ENCODE measurements at regions not wholly inside any gene's neighbourhood (a gene's known extent, or its start where the extent isn't known, plus 50 kb on each side); places are given as distances from the start of the nearest gene placed in this dataset.

DNA sequence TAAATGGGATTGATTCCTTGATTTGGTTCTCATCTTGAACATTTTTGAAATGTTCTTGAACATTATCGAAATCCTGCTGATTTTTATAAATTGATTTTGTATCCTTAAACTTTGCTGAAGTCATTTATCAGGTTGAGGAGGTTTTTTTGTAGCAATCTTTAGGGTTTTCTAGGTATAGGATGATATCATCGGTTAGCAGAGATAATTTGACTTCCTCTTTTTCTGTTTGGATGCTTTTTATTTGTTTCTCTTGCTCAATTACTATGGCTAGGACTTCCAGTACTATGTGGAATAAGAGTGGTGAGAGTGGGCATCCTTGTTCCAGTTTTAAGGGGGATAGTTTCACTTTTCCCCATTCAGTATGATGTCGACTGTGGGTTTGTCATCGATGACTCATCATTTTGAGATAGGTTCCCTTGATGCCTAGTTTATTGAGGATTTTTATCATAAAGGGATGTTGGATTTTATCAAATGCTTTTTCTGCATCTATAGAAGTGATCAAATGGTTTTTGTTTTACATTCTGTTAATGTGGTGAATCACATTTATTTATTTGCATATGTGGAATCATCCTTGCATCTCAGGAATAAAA lies 201.5 kb upstream of the ZSWIM2 start:
- TF ChIP-seq ZNF274 (IDR thresholded peaks at IDR 0.05; ENCODE audit: low read depth, low read length) (no peak), SUZ12 (IDR thresholded peaks at IDR 0.05; ENCODE audit: extremely low read depth, insufficient read depth, insufficient read length) (no peak)

Measured in NT2/D1 (cell line).